KMS-11 (cell line): ENCODE measurements at regions not wholly inside any gene's neighbourhood (a gene's known extent, or its start where the extent isn't known, plus 50 kb on each side); places are given as distances from the start of the nearest gene placed in this dataset.

Experiments used
- H2AFZ ChIP-seq: fragments of 200-600 bp; sonication (generic); 2 replicates; pipeline ENCODE4 v1.6.1; 2016; ENCODE audit warnings: antibody characterized with exemption, mixed run types, low read depth
- H3K27ac ChIP-seq: fragments of 200-600 bp; sonication (generic); 2 replicates; pipeline ENCODE4 v1.6.1; 2016; ENCODE audit warnings: mild to moderate bottlenecking, mixed run types
- H3K27me3 ChIP-seq: fragments of 200-600 bp; sonication (generic); 2 replicates; pipeline ENCODE4 v1.6.1; 2017; ENCODE audit warnings: mild to moderate bottlenecking, low read depth, mixed run types, moderate library complexity; ENCODE audit not compliant: insufficient read depth
- H3K36me3 ChIP-seq: fragments of 200-600 bp; sonication (generic); 2 replicates; pipeline ENCODE4 v1.6.1; 2017; ENCODE audit warnings: mild to moderate bottlenecking, mixed run types; ENCODE audit not compliant: insufficient read depth
- H3K4me1 ChIP-seq: fragments of 200-600 bp; sonication (generic); 2 replicates; pipeline ENCODE4 v1.6.1; 2016; ENCODE audit warnings: mild to moderate bottlenecking, low read depth, mixed run types; ENCODE audit not compliant: poor library complexity, severe bottlenecking
- H3K4me2 ChIP-seq: fragments of 200-600 bp; sonication (generic); 2 replicates; pipeline ENCODE4 v1.7.0; 2016; ENCODE audit warnings: mild to moderate bottlenecking, mixed run types
- H3K4me3 ChIP-seq: fragments of 200-600 bp; sonication (generic); IDR thresholded peaks from 2 replicates; pipeline ENCODE4 v1.6.1; 2017; ENCODE audit warnings: low read depth, low read length, mixed read lengths; ENCODE audit not compliant: insufficient read depth
- H3K79me2 ChIP-seq: fragments of 200-600 bp; sonication (generic); 2 replicates; pipeline ENCODE4 v1.6.1; 2016; ENCODE audit warnings: low read depth, mixed run types; ENCODE audit not compliant: insufficient read depth
- H3K9ac ChIP-seq: fragments of 200-600 bp; sonication (generic); 2 replicates; pipeline ENCODE4 v1.6.1; 2016; ENCODE audit warnings: mild to moderate bottlenecking, mixed run types
- H4K20me1 ChIP-seq: fragments of 200-600 bp; sonication (generic); 2 replicates; pipeline ENCODE4 v1.6.1; 2016; ENCODE audit warnings: mild to moderate bottlenecking, mixed run types; ENCODE audit not compliant: insufficient read depth
- TF ChIP-seq, protein P1 (sequence below): fragments of 200-600 bp; sonication (generic); conservative IDR thresholded peaks from 2 replicates; pipeline ENCODE4 v1.6.1; 2017; ENCODE audit warnings: low read depth, mild to moderate bottlenecking, antibody characterized with exemption, low read length, moderate library complexity, mixed read lengths

DNA sequence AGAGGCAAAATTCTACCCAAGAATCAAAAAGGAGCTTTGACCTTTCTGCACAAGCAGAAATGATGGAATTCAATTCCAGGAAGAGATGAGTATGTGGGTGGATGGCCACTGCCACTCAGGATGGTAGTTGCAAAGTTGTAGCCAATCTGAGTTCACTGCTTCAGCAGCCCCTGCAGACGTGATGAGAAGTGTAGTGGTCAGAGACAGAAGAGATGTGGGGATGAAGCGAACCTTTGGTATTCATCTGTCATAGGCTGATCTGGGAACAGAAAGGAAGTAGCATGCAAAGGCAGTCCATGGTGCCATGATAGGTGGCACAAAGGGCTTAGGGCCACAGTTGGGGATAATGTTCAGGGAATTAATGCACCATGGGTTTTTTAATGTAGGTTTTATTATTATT is 81.1 kb upstream of the PGBD5 start:
- Histone ChIP-seq H3K4me1 (peaks cover 6% of the 10 kb centered on the region), H3K27ac (no peak overlapping the region), H4K20me1 (no peaks in the 10 kb centered on the region), H2AFZ (no peak overlapping the region), H3K27me3 (no peaks in the 10 kb centered on the region), H3K4me3 (no peak overlapping the region), H3K4me2 (no peak overlapping the region), H3K79me2 (no peaks in the 10 kb centered on the region), H3K36me3 (no peaks in the 10 kb centered on the region), H3K9ac (no peak overlapping the region)
- TF ChIP-seq, protein P1, sequence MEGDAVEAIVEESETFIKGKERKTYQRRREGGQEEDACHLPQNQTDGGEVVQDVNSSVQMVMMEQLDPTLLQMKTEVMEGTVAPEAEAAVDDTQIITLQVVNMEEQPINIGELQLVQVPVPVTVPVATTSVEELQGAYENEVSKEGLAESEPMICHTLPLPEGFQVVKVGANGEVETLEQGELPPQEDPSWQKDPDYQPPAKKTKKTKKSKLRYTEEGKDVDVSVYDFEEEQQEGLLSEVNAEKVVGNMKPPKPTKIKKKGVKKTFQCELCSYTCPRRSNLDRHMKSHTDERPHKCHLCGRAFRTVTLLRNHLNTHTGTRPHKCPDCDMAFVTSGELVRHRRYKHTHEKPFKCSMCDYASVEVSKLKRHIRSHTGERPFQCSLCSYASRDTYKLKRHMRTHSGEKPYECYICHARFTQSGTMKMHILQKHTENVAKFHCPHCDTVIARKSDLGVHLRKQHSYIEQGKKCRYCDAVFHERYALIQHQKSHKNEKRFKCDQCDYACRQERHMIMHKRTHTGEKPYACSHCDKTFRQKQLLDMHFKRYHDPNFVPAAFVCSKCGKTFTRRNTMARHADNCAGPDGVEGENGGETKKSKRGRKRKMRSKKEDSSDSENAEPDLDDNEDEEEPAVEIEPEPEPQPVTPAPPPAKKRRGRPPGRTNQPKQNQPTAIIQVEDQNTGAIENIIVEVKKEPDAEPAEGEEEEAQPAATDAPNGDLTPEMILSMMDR = no peak

DNA sequence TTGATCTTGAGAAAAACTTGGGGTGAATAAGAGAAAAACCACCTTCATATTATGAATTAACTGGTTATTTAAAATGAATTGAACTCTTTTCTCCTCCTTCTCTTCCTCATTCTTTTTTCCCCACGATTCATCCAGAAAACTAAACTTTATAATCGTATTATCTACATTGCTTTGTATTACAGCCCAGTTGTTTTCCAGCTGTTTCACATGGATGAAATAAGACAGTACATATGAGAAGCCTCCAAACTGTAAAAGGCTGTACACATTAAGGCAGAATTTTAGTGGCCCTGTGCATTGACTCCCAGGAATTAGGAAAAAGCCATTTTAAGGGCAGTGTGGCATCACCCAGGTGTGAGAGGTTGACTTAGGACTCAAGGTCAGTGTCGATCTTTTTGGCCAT is 80.3 kb upstream of the PGBD5 start:
- no peaks in the 10 kb centered on the region for H3K27me3 ChIP-seq
- H3K4me1 ChIP-seq = peaks cover 14% of the 10 kb centered on the region
- H3K79me2 ChIP-seq = no peaks in the 10 kb centered on the region
- H3K4me3 ChIP-seq = no peak overlapping the region
- H3K9ac ChIP-seq = no peak overlapping the region
- no peaks in the 10 kb centered on the region for H4K20me1 ChIP-seq
- no peaks in the 10 kb centered on the region for H3K36me3 ChIP-seq
- TF ChIP-seq, protein P1 = no peak
- no peak overlapping the region for H3K27ac ChIP-seq
- no peak overlapping the region for H3K4me2 ChIP-seq
- H2AFZ ChIP-seq = no peak overlapping the region

DNA sequence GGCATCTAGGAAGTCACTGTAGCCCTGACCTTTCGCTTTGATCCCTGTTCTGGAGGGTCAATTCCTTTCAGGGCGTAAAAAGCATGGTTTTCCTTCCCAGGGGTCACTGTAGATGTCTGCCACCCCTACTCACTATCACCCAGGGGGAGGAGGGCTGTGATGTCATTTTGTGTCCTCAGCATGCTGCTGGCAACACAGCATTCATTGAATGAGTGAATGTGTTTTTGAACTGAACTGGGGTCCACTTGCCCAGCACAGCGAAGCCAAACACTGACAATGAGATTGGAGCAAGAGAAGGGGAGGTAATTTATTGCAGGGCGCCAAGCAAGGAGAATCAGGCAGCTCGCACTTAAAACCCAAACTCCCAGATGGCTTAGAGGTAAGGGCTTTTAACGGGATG is 78.2 kb upstream of the PGBD5 start:
- Histone ChIP-seq H3K27me3 (no peaks in the 10 kb centered on the region), H4K20me1 (no peaks in the 10 kb centered on the region), H3K36me3 (no peaks in the 10 kb centered on the region), H3K4me1 (peaks cover 15% of the 10 kb centered on the region), H3K27ac (no peak overlapping the region), H3K9ac (no peak overlapping the region), H3K4me3 (no peak overlapping the region), H3K4me2 (no peak overlapping the region), H2AFZ (no peak overlapping the region), H3K79me2 (no peaks in the 10 kb centered on the region)
- TF ChIP-seq, protein P1 = no peak

DNA sequence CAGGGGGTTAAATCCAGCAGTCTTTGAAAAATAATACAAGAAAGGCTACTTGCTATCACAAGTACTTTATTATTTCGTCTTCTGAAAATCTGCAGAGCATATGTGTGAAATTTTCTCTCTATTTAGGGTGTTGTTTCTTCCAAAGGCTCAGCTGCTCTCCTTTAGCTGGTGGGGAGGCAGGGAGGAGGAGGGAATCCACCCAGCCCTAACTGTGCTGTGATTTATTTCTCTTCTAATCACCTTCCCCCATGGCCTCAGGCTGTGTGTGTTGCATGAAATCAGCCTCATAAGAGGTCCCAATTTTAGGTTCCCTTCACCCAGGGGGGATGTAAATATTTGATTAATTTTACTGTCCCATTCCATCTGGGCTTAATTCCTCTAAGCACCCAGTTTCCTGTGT is 77.6 kb upstream of the PGBD5 start:
- Histone ChIP-seq H4K20me1 (no peaks in the 10 kb centered on the region), H3K9ac (no peak overlapping the region), H3K4me2 (no peak overlapping the region), H3K27me3 (no peaks in the 10 kb centered on the region), H3K79me2 (no peaks in the 10 kb centered on the region), H3K36me3 (no peaks in the 10 kb centered on the region), H3K4me3 (no peak overlapping the region), H3K27ac (no peak overlapping the region), H2AFZ (no peak overlapping the region), H3K4me1 (peaks cover 15% of the 10 kb centered on the region)
- TF ChIP-seq, protein P1 = no peak

DNA sequence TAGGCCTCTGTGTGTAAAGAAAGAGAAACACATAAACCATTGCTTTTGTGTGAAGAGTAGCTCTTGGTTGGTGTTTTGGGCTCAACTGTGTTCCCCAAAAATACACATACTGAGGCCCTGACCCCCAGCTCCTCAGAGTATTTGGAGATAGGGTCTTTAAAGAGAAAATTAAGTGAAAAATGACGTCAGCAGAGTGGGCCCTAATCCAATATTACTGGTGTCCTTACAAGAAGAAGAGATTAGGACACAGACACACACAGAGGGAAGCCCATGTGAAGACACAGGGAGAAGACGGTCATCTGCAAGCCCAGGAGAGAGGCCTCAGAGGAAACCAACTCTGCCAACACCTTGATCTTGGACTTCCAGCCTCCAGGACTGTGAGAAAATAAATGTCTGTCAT is 76.9 kb upstream of the PGBD5 start:
- Histone ChIP-seq H3K79me2 (no peaks in the 10 kb centered on the region), H3K36me3 (no peaks in the 10 kb centered on the region), H3K4me2 (no peak overlapping the region), H3K27me3 (no peaks in the 10 kb centered on the region), H3K4me1 (peaks cover 15% of the 10 kb centered on the region), H2AFZ (no peak overlapping the region), H3K9ac (no peak overlapping the region), H3K27ac (no peak overlapping the region), H3K4me3 (no peak overlapping the region), H4K20me1 (no peaks in the 10 kb centered on the region)
- TF ChIP-seq, protein P1 = no peak
